ENCODE measurements at regions not wholly inside any gene's neighbourhood (a gene's known extent, or its start where the extent isn't known, plus 50 kb on each side); places are given as distances from the start of the nearest gene placed in this dataset.

GRCh38 chr21:36554411-36555157 is 74.7 kb upstream of the CLDN14 start:
- DNase-seq (ENCODE audit: low spot score) = no peak

GRCh38 chr21:36555199-36555800 is 75.4 kb upstream of the CLDN14 start:
- no peak for DNase-seq (ENCODE audit: low spot score)

GRCh38 chr21:36557316-36557715 is 77.4 kb upstream of the CLDN14 start:
- no peak for DNase-seq (ENCODE audit: low spot score)

- DNase-seq (ENCODE audit: low spot score) = no peak
Observed at GRCh38 chr21:36560933-36561575, 81.1 kb upstream of the CLDN14 start.

- DNase-seq (ENCODE audit: low spot score) = no peak
Observed at GRCh38 chr21:36563341-36563926, 83.5 kb upstream of the CLDN14 start.

GRCh38 chr21:36564647-36565046 is 84.7 kb upstream of the CLDN14 start:
- DNase-seq (ENCODE audit: low spot score) = no peak

GRCh38 chr21:36565540-36565939 is 85.6 kb upstream of the CLDN14 start:
- DNase-seq (ENCODE audit: low spot score) = no peak

- DNase-seq (ENCODE audit: low spot score) = no peak
Observed at GRCh38 chr21:36566644-36567043, 86.7 kb upstream of the CLDN14 start.

GRCh38 chr21:36567216-36567885 is 87.4 kb upstream of the CLDN14 start:
- DNase-seq (ENCODE audit: low spot score) = no peak

- DNase-seq (ENCODE audit: low spot score) = no peak
Observed at GRCh38 chr21:36569511-36569910, 89.6 kb upstream of the CLDN14 start.

GRCh38 chr21:36571556-36571955 is 91.6 kb upstream of the CLDN14 start:
- no peak for DNase-seq (ENCODE audit: low spot score)

GRCh38 chr21:36572039-36572438 is 92.1 kb upstream of the CLDN14 start:
- DNase-seq (ENCODE audit: low spot score) = no peak

- no peak for DNase-seq (ENCODE audit: low spot score)
Observed at GRCh38 chr21:36575306-36575705, 95.4 kb upstream of the CLDN14 start.

- no peak for DNase-seq (ENCODE audit: low spot score)
Observed at GRCh38 chr21:36576441-36576840, 96.5 kb upstream of the CLDN14 start.

GRCh38 chr21:36579898-36580297 is 100.0 kb upstream of the CLDN14 start:
- no peak for DNase-seq (ENCODE audit: low spot score)

GRCh38 chr21:36582271-36582670 is 102.3 kb upstream of the CLDN14 start:
- no peak for DNase-seq (ENCODE audit: low spot score)

- no peak for DNase-seq (ENCODE audit: low spot score)
Observed at GRCh38 chr21:36583591-36583990, 103.7 kb upstream of the CLDN14 start.

- no peak for DNase-seq (ENCODE audit: low spot score)
Observed at GRCh38 chr21:36584980-36585940, 105.3 kb upstream of the CLDN14 start.

GRCh38 chr21:36587388-36587787 is 107.5 kb upstream of the CLDN14 start:
- no peak for DNase-seq (ENCODE audit: low spot score)

- peak; percentile 50 for DNase-seq (ENCODE audit: low spot score)
Observed at GRCh38 chr21:36589352-36589971, 109.5 kb upstream of the SIM2 start.

Data from activated CD4-positive, alpha-beta T cell treated with anti-CD3 and anti-CD28 coated beads, Interleukin-2, Interleukin-4, amounts not matched to agents 100 ng/mL and 50 ng/mL, durations not matched to agents 16 hours and 8 hours (primary cell).